HEK293 (cell line): ENCODE measurements at regions not wholly inside any gene's neighbourhood (a gene's known extent, or its start where the extent isn't known, plus 50 kb on each side); places are given as distances from the start of the nearest gene placed in this dataset.

Source experiments
- CTCF ChIA-PET: fragments of 350-600 bp; formaldehyde crosslinking; extraction: SDS; loops from one replicate; lab custom pipeline; 2021; ENCODE audit warnings: antibody characterized with exemption; lab: Yijun Ruan, JAX
- POLR2A ChIA-PET: fragments of 300-600 bp; formaldehyde crosslinking; extraction: SDS; loops from one replicate; lab custom pipeline; 2020; ENCODE audit warnings: antibody characterized with exemption, inconsistent platforms; lab: Yijun Ruan, JAX
- H3K27ac ChIP-seq: fragments of 200-500 bp; sonication (Bioruptor generic); 2 replicates; pipeline ENCODE4 v1.5.1; 2014; ENCODE audit warnings: low read depth, low read length, control low read depth, inconsistent platforms; ENCODE audit errors: extremely low read depth
- H3K36me3 ChIP-seq, 2 experiments: fragments of 200-500 bp in 1 of 2; sonication (Bioruptor generic) in 1 of 2; 1 replicate in 1 of 2; 2 replicates in 1 of 2; pipeline ENCODE4 v1.5.1; 2014 to 2017; ENCODE audit warnings: inconsistent platforms in 2 of 2, low read length in 2 of 2; ENCODE audit not compliant: control insufficient read depth in 2 of 2, insufficient read depth in 1 of 2
- H3K4me1 ChIP-seq: fragments of 200-500 bp; sonication (Bioruptor generic); 2 replicates; pipeline ENCODE4 v1.5.1; 2014; ENCODE audit warnings: mild to moderate bottlenecking, low read length, inconsistent platforms; ENCODE audit not compliant: control insufficient read depth, insufficient read depth
- H3K4me3 ChIP-seq: 2 replicates; pipeline ENCODE4 v1.5.1; 2011; ENCODE audit warnings: low read depth, mild to moderate bottlenecking, control low read depth, low read length, moderate library complexity
- H3K9me3 ChIP-seq: fragments of 200-500 bp; sonication (Bioruptor generic); 2 replicates; pipeline ENCODE4 v1.5.1; 2014; ENCODE audit warnings: low read depth, low read length, inconsistent platforms; ENCODE audit not compliant: control insufficient read depth, insufficient read depth
- BCL11A ChIP-seq: fragments of 450-650 bp; formaldehyde crosslinking; IDR thresholded peaks from 2 replicates; pipeline ENCODE4 v1.5.1; 2016; ENCODE audit warnings: low read depth, missing biosample characterization, missing genetic modification characterization
- ELK4 ChIP-seq: IDR thresholded peaks from 2 replicates; pipeline ENCODE4 v1.6.1; 2011; ENCODE audit warnings: mild to moderate bottlenecking, low read depth, low read length, borderline replicate concordance
- HIC1 ChIP-seq: fragments of 450-650 bp; formaldehyde crosslinking; IDR thresholded peaks from 2 replicates; pipeline ENCODE4 v1.5.1; 2016; ENCODE audit warnings: missing biosample characterization, missing genetic modification characterization
- IKZF3 ChIP-seq: fragments of 450-650 bp; IDR thresholded peaks from 2 replicates; pipeline ENCODE4 v1.5.0; 2018; ENCODE audit warnings: missing biosample characterization, mild to moderate bottlenecking, missing genetic modification characterization, moderate library complexity
- KLF1 ChIP-seq: fragments of 450-650 bp; formaldehyde crosslinking; IDR thresholded peaks from 2 replicates; pipeline ENCODE4 v1.5.1; 2016; ENCODE audit warnings: missing biosample characterization, missing genetic modification characterization
- KLF8 ChIP-seq: fragments of 450-650 bp; formaldehyde crosslinking; IDR thresholded peaks from 2 replicates; pipeline ENCODE4 v1.5.1; 2016; ENCODE audit warnings: missing biosample characterization, missing genetic modification characterization
- RBAK ChIP-seq: fragments of 450-650 bp; formaldehyde crosslinking; IDR thresholded peaks from 2 replicates; pipeline ENCODE4 v1.5.1; 2016; ENCODE audit warnings: missing biosample characterization, missing genetic modification characterization
- ZBTB11 ChIP-seq: fragments of 450-650 bp; formaldehyde crosslinking; conservative IDR thresholded peaks from 2 replicates; pipeline ENCODE4 v1.5.1; 2016; ENCODE audit warnings: low read depth, missing biosample characterization, missing genetic modification characterization
- ZBTB8A ChIP-seq: fragments of 450-650 bp; formaldehyde crosslinking; IDR thresholded peaks from 2 replicates; pipeline ENCODE4 v1.5.1; 2016; ENCODE audit warnings: missing biosample characterization, missing genetic modification characterization
- ZIC2 ChIP-seq: fragments of 450-650 bp; formaldehyde crosslinking; IDR thresholded peaks from 2 replicates; pipeline ENCODE4 v1.5.1; 2016; ENCODE audit warnings: missing biosample characterization, missing genetic modification characterization
- ZNF133 ChIP-seq: fragments of 450-650 bp; formaldehyde crosslinking; IDR thresholded peaks from 2 replicates; pipeline ENCODE4 v1.5.1; 2016; ENCODE audit warnings: missing biosample characterization, missing genetic modification characterization
- ZNF140 ChIP-seq: fragments of 450-650 bp; formaldehyde crosslinking; IDR thresholded peaks from 2 replicates; pipeline ENCODE4 v1.5.1; 2016; ENCODE audit warnings: missing biosample characterization, missing genetic modification characterization
- ZNF157 ChIP-seq: fragments of 450-650 bp; formaldehyde crosslinking; IDR thresholded peaks from 2 replicates; pipeline ENCODE4 v1.5.1; 2016; ENCODE audit warnings: missing biosample characterization, missing genetic modification characterization
- ZNF16 ChIP-seq: fragments of 450-650 bp; formaldehyde crosslinking; IDR thresholded peaks from 2 replicates; pipeline ENCODE4 v1.5.1; 2016; ENCODE audit warnings: low read depth, missing biosample characterization, missing genetic modification characterization
- ZNF169 ChIP-seq: fragments of 450-650 bp; formaldehyde crosslinking; IDR thresholded peaks from 2 replicates; pipeline ENCODE4 v1.5.1; 2016; ENCODE audit warnings: missing biosample characterization, missing genetic modification characterization
- ZNF175 ChIP-seq: fragments of 450-650 bp; formaldehyde crosslinking; IDR thresholded peaks from 2 replicates; pipeline ENCODE4 v1.5.1; 2016; ENCODE audit warnings: missing biosample characterization, missing genetic modification characterization
- ZNF214 ChIP-seq: fragments of 450-650 bp; formaldehyde crosslinking; IDR thresholded peaks from 2 replicates; pipeline ENCODE4 v1.5.1; 2017; ENCODE audit warnings: missing biosample characterization, mild to moderate bottlenecking, missing genetic modification characterization, borderline replicate concordance
- ZNF335 ChIP-seq: fragments of 450-650 bp; formaldehyde crosslinking; conservative IDR thresholded peaks from 2 replicates; pipeline ENCODE4 v1.5.1; 2016; ENCODE audit warnings: missing biosample characterization, missing genetic modification characterization
- ZNF366 ChIP-seq: fragments of 450-650 bp; formaldehyde crosslinking; conservative IDR thresholded peaks from 2 replicates; pipeline ENCODE4 v1.5.1; 2016; ENCODE audit warnings: missing biosample characterization, missing genetic modification characterization
- ZNF416 ChIP-seq: fragments of 450-650 bp; formaldehyde crosslinking; IDR thresholded peaks from 2 replicates; pipeline ENCODE4 v1.5.1; 2016; ENCODE audit warnings: missing biosample characterization, missing genetic modification characterization
- ZNF48 ChIP-seq: fragments of 450-650 bp; formaldehyde crosslinking; IDR thresholded peaks from 2 replicates; pipeline ENCODE4 v1.5.1; 2016; ENCODE audit warnings: missing biosample characterization, missing genetic modification characterization
- ZNF510 ChIP-seq: fragments of 450-650 bp; formaldehyde crosslinking; IDR thresholded peaks from 2 replicates; pipeline ENCODE4 v1.5.1; 2018; ENCODE audit warnings: mild to moderate bottlenecking, missing genetic modification characterization, missing biosample characterization; ENCODE audit not compliant: insufficient replicate concordance
- ZNF514 ChIP-seq: fragments of 450-650 bp; formaldehyde crosslinking; IDR thresholded peaks from 2 replicates; pipeline ENCODE4 v1.5.1; 2016; ENCODE audit warnings: missing biosample characterization, missing genetic modification characterization
- ZNF521 ChIP-seq: fragments of 450-650 bp; formaldehyde crosslinking; IDR thresholded peaks from 2 replicates; pipeline ENCODE4 v1.5.1; 2017; ENCODE audit warnings: missing biosample characterization, mild to moderate bottlenecking, missing genetic modification characterization
- ZNF670 ChIP-seq: fragments of 450-650 bp; formaldehyde crosslinking; IDR thresholded peaks from 2 replicates; pipeline ENCODE4 v1.5.1; 2016; ENCODE audit warnings: missing biosample characterization, missing genetic modification characterization, low read depth
- ZNF707 ChIP-seq: fragments of 450-650 bp; formaldehyde crosslinking; IDR thresholded peaks from 2 replicates; pipeline ENCODE4 v1.5.1; 2016; ENCODE audit warnings: missing biosample characterization, missing genetic modification characterization
- ZNF768 ChIP-seq: fragments of 450-650 bp; formaldehyde crosslinking; IDR thresholded peaks from 2 replicates; pipeline ENCODE4 v1.5.1; 2018; ENCODE audit warnings: missing biosample characterization, mild to moderate bottlenecking, missing genetic modification characterization
- ZSCAN5A ChIP-seq: fragments of 450-650 bp; formaldehyde crosslinking; IDR thresholded peaks from 2 replicates; pipeline ENCODE4 v1.5.1; 2016; ENCODE audit warnings: missing biosample characterization, missing genetic modification characterization

GRCh38 chr2:187959821-187960220 is 331.9 kb upstream of the GULP1 start:
- H3K4me1 ChIP-seq = no peaks in the 10 kb centered on the region
- CTCF ChIA-PET = no interaction called here
- H3K36me3 ChIP-seq = no peaks in the 10 kb centered on the region
- no peak for TF ChIP-seq ZNF416 (tag by site-specific recombination)
- no peak for TF ChIP-seq ZNF707
- no peak for TF ChIP-seq ZNF521
- no peak for TF ChIP-seq ZSCAN5A
- no peak for TF ChIP-seq RBAK (tag by site-specific recombination)
- no peaks in the 10 kb centered on the region for H3K9me3 ChIP-seq
- H3K4me3 ChIP-seq = no peak overlapping the region
- POLR2A ChIA-PET = no interaction called here
- no peak overlapping the region for H3K27ac ChIP-seq

- H3K4me1 ChIP-seq = no peaks in the 10 kb centered on the region
- CTCF ChIA-PET = interaction anchor here (0.6 kb wide), 1 partner anchor 12 kb away, joined by 3 read pairs; no protein-coding TSS in a partner anchor
- POLR2A ChIA-PET = no interaction called here
- no peaks in the 10 kb centered on the region for H3K9me3 ChIP-seq
- no peak overlapping the region for H3K27ac ChIP-seq
- H3K4me3 ChIP-seq = no peak overlapping the region
- H3K36me3 ChIP-seq = no peaks in the 10 kb centered on the region
- TF ChIP-seq KLF8 (tag by site-specific recombination) = no peak
- TF ChIP-seq ZNF175 = no peak
- TF ChIP-seq BCL11A = no peak
- TF ChIP-seq KLF1 (tag by site-specific recombination) = no peak
- TF ChIP-seq ZNF768 (tag by site-specific recombination) = no peak
- TF ChIP-seq ZNF169 (tag by site-specific recombination) = no peak
Measured at GRCh38 chr2:187962538-187962937, 329.1 kb upstream of the GULP1 start.

- Histone ChIP-seq H3K9me3 (no peaks in the 10 kb centered on the region), H3K36me3 (no peaks in the 10 kb centered on the region), H3K4me3 (no peak overlapping the region), H3K4me1 (no peaks in the 10 kb centered on the region), H3K27ac (no peak overlapping the region)
- POLR2A ChIA-PET = no interaction called here
- CTCF ChIA-PET = no interaction called here
- TF ChIP-seq ZIC2 (no peak), ZBTB11 (no peak), ZNF16 (no peak), ZNF48 (tag by site-specific recombination) (no peak), ZNF157 (tag by site-specific recombination) (no peak), ZNF140 (tag by site-specific recombination) (no peak), ZNF133 (no peak), IKZF3 (tag by site-specific recombination) (no peak), ZNF214 (tag by site-specific recombination) (no peak), ZNF514 (tag by site-specific recombination) (no peak), ZBTB8A (no peak), ELK4 (no peak), ZNF366 (tag by site-specific recombination) (no peak), ZNF335 (tag by site-specific recombination) (no peak), HIC1 (no peak), ZNF670 (tag by site-specific recombination) (no peak), ZNF510 (no peak)
Measured at GRCh38 chr2:187964746-187965145, 326.9 kb upstream of the GULP1 start.
